Breast epithelium (tissue), 4 donors: ENCODE measurements at regions not wholly inside any gene's neighbourhood (a gene's known extent, or its start where the extent isn't known, plus 50 kb on each side); places are given as distances from the start of the nearest gene placed in this dataset.

Source experiments
- DNase-seq, 2 donors: peaks; one replicate each; pipeline ENCODE4 v3.0.0-alpha.2; 2019; ENCODE audit warnings: low spot score in 2 of 2
- H3K27ac ChIP-seq, 2 donors: fragments of 200-600 bp; sonication (generic) in 1 of 2; one replicate each; pipeline ENCODE4 v1.5.1; 2016 to 2019; ENCODE audit warnings: mild to moderate bottlenecking in 1 of 2
- H3K27me3 ChIP-seq, 2 donors: fragments of 200-600 bp; sonication (generic) in 1 of 2; one replicate each; pipeline versions ENCODE4 v1.5.1 to v1.6.0; 2017 to 2019; ENCODE audit warnings: control low read depth in 1 of 2, mild to moderate bottlenecking in 1 of 2
- H3K36me3 ChIP-seq: fragments of 200-600 bp; one replicate; pipeline ENCODE4 v1.5.1; 2019
- H3K4me1 ChIP-seq, 2 donors: fragments of 200-600 bp; sonication (generic); one replicate each; pipeline ENCODE4 v1.5.1; 2016 to 2019; ENCODE audit warnings: control low read depth in 1 of 2
- H3K4me3 ChIP-seq, 3 donors: fragments of 200-600 bp; sonication (generic); 1 replicate in 2 of 3; 2 replicates in 1 of 3; pipeline ENCODE4 v1.5.1; 2016 to 2019; ENCODE audit warnings: mild to moderate bottlenecking in 3 of 3, moderate library complexity in 2 of 3
- H3K9me3 ChIP-seq, 2 donors: fragments of 200-600 bp; sonication (generic) in 1 of 2; one replicate each; pipeline ENCODE4 v1.5.1; 2016 to 2019; ENCODE audit warnings: control low read depth in 1 of 2
- CTCF ChIP-seq, 3 donors: fragments of 450-650 bp; IDR thresholded peaks; one replicate each; pipeline ENCODE4 v1.5.1; 2016 to 2017; ENCODE audit warnings: antibody characterized with exemption in 3 of 3, mild to moderate bottlenecking in 3 of 3, moderate library complexity in 3 of 3
- POLR2A ChIP-seq: fragments of 450-650 bp; IDR thresholded peaks from one replicate; pipeline ENCODE4 v1.6.1; 2016; ENCODE audit warnings: antibody characterized with exemption, mild to moderate bottlenecking, moderate library complexity
- POLR2AphosphoS5 ChIP-seq, 3 donors: sonication (generic); formaldehyde crosslinking; IDR thresholded peaks; one replicate each; pipeline ENCODE4 v1.6.1; 2017; ENCODE audit warnings: antibody characterized with exemption in 3 of 3
- intact Hi-C: fragments of 100-400 bp; cut with DNase I; formaldehyde crosslinking; loops from one replicate; pipeline ENCODE4 v1.15.1; 2023; ENCODE audit warnings: low total_unique reads

- Histone ChIP-seq H3K9me3 (no peaks in the 10 kb centered on the region), H3K4me3 (no peak overlapping the region), H3K27ac (no peak overlapping the region), H3K27me3 (no peaks in the 10 kb centered on the region), H3K4me1 (no peaks in the 10 kb centered on the region), H3K36me3 (no peaks in the 10 kb centered on the region)
- TF ChIP-seq CTCF (IDR thresholded peaks at IDR 0.05) = no peak
- TF ChIP-seq POLR2A = no peak
- no peak for TF ChIP-seq POLR2AphosphoS5 (IDR thresholded peaks at IDR 0.05)
- intact Hi-C loops = no loop called here
- DNase-seq = no peak
Measured at GRCh38 chr13:68293631-68294030, 1063.5 kb upstream of the PCDH9 start.

GRCh38 chr13:68292601-68293000, 1062.5 kb upstream of the PCDH9 start:
- Histone ChIP-seq H3K9me3 (no peaks in the 10 kb centered on the region), H3K27ac (no peak overlapping the region), H3K4me3 (no peak overlapping the region), H3K27me3 (no peaks in the 10 kb centered on the region), H3K4me1 (no peaks in the 10 kb centered on the region), H3K36me3 (no peaks in the 10 kb centered on the region)
- TF ChIP-seq POLR2A (no peak), CTCF (IDR thresholded peaks at IDR 0.05) (no peak), POLR2AphosphoS5 (IDR thresholded peaks at IDR 0.05) (no peak)
- no peak for DNase-seq
- intact Hi-C loops = no loop called here

GRCh38 chr13:68291595-68291994, 1061.5 kb upstream of the PCDH9 start:
- H3K4me1 ChIP-seq = no peaks in the 10 kb centered on the region
- H3K27ac ChIP-seq = no peak overlapping the region
- H3K4me3 ChIP-seq = no peak overlapping the region
- H3K36me3 ChIP-seq = no peaks in the 10 kb centered on the region
- H3K9me3 ChIP-seq = no peaks in the 10 kb centered on the region
- no peak for DNase-seq
- TF ChIP-seq POLR2A (no peak), CTCF (IDR thresholded peaks at IDR 0.05) (no peak), POLR2AphosphoS5 (IDR thresholded peaks at IDR 0.05) (no peak)
- no peaks in the 10 kb centered on the region for H3K27me3 ChIP-seq
- intact Hi-C loops = no loop called here

GRCh38 chr13:68275758-68276157, 1045.6 kb upstream of the PCDH9 start:
- DNase-seq = no peak
- Histone ChIP-seq H3K9me3 (peaks cover 5 to 33% of the 10 kb centered on the region in 2 donors), H3K4me3 (no peak overlapping the region), H3K36me3 (no peaks in the 10 kb centered on the region), H3K27me3 (no peaks in the 10 kb centered on the region), H3K4me1 (no peaks in the 10 kb centered on the region), H3K27ac (no peak overlapping the region)
- no peak for TF ChIP-seq POLR2AphosphoS5 (IDR thresholded peaks at IDR 0.05)
- intact Hi-C loops = no loop called here

- no peak for DNase-seq
- no peaks in the 10 kb centered on the region for H3K4me1 ChIP-seq
- TF ChIP-seq CTCF (IDR thresholded peaks at IDR 0.05) = no peak
- no peak for TF ChIP-seq POLR2A
- no peak for TF ChIP-seq POLR2AphosphoS5 (IDR thresholded peaks at IDR 0.05)
- no peak overlapping the region for H3K4me3 ChIP-seq
- H3K9me3 ChIP-seq = peaks cover 5 to 33% of the 10 kb centered on the region in 2 donors
- no peaks in the 10 kb centered on the region for H3K36me3 ChIP-seq
- no peak overlapping the region for H3K27ac ChIP-seq
- intact Hi-C loops = no loop called here
- H3K27me3 ChIP-seq = no peaks in the 10 kb centered on the region
Measured at GRCh38 chr13:68272652-68273051, 1042.5 kb upstream of the PCDH9 start.

- H3K9me3 ChIP-seq = no peaks in the 10 kb centered on the region
- no peaks in the 10 kb centered on the region for H3K36me3 ChIP-seq
- no peaks in the 10 kb centered on the region for H3K4me1 ChIP-seq
- no peak for DNase-seq
- intact Hi-C loops = no loop called here
- TF ChIP-seq CTCF (IDR thresholded peaks at IDR 0.05) (no peak), POLR2A (no peak), POLR2AphosphoS5 (IDR thresholded peaks at IDR 0.05) (no peak)
- H3K27me3 ChIP-seq = no peaks in the 10 kb centered on the region
- no peak overlapping the region for H3K27ac ChIP-seq
- no peak overlapping the region for H3K4me3 ChIP-seq
Measured at GRCh38 chr13:68264692-68265091, 1034.6 kb upstream of the PCDH9 start.
